Endothelial cell (in vitro differentiated cells): ENCODE measurements at regions not wholly inside any gene's neighbourhood (a gene's known extent, or its start where the extent isn't known, plus 50 kb on each side); places are given as distances from the start of the nearest gene placed in this dataset.

Experiments used
- DNase-seq: peaks from one replicate; pipeline ENCODE4 v3.0.0; 2021; ENCODE audit warnings: low spot score
- H3K27ac Mint-ChIP-seq: one replicate; pipeline ENCODE4 v1.8.0; 2021; ENCODE audit warnings: mixed read lengths, inconsistent platforms; ENCODE audit not compliant: unreplicated experiment
- H3K27me3 Mint-ChIP-seq: one replicate; pipeline ENCODE4 v1.8.0; 2021; ENCODE audit warnings: mild to moderate bottlenecking, moderate library complexity, mixed read lengths, inconsistent platforms; ENCODE audit not compliant: unreplicated experiment
- H3K36me3 Mint-ChIP-seq: one replicate; pipeline ENCODE4 v1.8.0; 2021; ENCODE audit warnings: mild to moderate bottlenecking, low read depth, mixed read lengths, inconsistent platforms; ENCODE audit not compliant: unreplicated experiment
- H3K4me1 Mint-ChIP-seq: one replicate; pipeline ENCODE4 v1.8.0; 2021; ENCODE audit warnings: mild to moderate bottlenecking, mixed read lengths, inconsistent platforms; ENCODE audit not compliant: unreplicated experiment
- H3K4me3 Mint-ChIP-seq: one replicate; pipeline ENCODE4 v1.8.0; 2021; ENCODE audit warnings: mild to moderate bottlenecking, mixed read lengths, inconsistent platforms; ENCODE audit not compliant: unreplicated experiment
- H3K9me3 Mint-ChIP-seq: one replicate; pipeline ENCODE4 v1.8.0; 2021; ENCODE audit warnings: mixed read lengths, inconsistent platforms; ENCODE audit not compliant: unreplicated experiment
- TF ChIP-seq, protein P1 (sequence below): fragments of 200-600 bp; sonication (generic); IDR thresholded peaks from one replicate; pipeline ENCODE4 v1.5.0; 2021; ENCODE audit warnings: antibody characterized with exemption; ENCODE audit not compliant: unreplicated experiment

DNA sequence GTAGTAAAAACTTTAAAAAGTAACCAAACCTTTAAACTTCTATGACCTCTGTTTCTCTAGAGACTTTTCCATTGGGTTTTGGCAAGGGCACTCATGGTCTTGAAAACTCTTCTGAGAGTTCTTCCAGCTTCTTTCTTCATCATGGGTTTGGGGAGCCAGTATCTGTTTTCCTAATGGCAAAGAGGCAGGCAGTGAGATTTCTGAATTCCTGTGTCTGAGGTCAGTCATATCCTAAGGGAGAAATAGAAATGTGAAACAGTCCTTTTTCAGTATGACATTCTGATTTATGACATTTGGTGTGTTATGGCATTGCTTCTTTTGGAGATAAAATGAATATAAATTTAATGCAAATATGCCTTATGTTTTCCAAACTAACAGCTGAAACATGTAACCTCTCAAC is 518.5 kb upstream of the MARCKS start:
- TF ChIP-seq, protein P1, sequence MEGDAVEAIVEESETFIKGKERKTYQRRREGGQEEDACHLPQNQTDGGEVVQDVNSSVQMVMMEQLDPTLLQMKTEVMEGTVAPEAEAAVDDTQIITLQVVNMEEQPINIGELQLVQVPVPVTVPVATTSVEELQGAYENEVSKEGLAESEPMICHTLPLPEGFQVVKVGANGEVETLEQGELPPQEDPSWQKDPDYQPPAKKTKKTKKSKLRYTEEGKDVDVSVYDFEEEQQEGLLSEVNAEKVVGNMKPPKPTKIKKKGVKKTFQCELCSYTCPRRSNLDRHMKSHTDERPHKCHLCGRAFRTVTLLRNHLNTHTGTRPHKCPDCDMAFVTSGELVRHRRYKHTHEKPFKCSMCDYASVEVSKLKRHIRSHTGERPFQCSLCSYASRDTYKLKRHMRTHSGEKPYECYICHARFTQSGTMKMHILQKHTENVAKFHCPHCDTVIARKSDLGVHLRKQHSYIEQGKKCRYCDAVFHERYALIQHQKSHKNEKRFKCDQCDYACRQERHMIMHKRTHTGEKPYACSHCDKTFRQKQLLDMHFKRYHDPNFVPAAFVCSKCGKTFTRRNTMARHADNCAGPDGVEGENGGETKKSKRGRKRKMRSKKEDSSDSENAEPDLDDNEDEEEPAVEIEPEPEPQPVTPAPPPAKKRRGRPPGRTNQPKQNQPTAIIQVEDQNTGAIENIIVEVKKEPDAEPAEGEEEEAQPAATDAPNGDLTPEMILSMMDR = no peak
- H3K4me3 Mint-ChIP-seq = no peak overlapping the region
- DNase-seq = no peak
- peaks cover 1% of the 10 kb centered on the region for H3K27me3 Mint-ChIP-seq
- no peaks in the 10 kb centered on the region for H3K4me1 Mint-ChIP-seq
- H3K9me3 Mint-ChIP-seq = no peaks in the 10 kb centered on the region
- H3K27ac Mint-ChIP-seq = no peak overlapping the region
- H3K36me3 Mint-ChIP-seq = no peaks in the 10 kb centered on the region

DNA sequence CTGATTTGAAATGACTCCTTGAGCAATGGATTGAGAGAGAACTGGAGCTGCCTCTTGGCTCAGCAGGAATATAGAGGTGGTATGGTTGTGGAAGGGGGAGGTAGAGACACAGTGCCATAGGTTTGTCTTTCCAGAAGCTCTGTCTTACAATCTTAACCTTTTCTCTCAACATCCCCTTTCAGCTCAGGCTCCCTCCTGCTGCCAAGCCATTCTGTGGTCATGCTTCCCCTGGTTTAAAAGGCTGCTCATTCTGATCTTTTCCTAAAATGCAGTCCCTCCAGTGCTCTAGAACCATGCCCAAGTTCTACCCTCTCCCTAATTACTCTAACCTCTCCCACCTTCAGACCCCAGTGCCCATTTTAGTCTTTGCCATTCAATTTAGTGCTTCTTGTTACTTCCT is 517.9 kb upstream of the MARCKS start:
- H3K9me3 Mint-ChIP-seq = no peaks in the 10 kb centered on the region
- H3K4me1 Mint-ChIP-seq = no peaks in the 10 kb centered on the region
- no peak for DNase-seq
- peaks cover 1% of the 10 kb centered on the region for H3K27me3 Mint-ChIP-seq
- TF ChIP-seq, protein P1 = no peak
- H3K27ac Mint-ChIP-seq = no peak overlapping the region
- no peaks in the 10 kb centered on the region for H3K36me3 Mint-ChIP-seq
- no peak overlapping the region for H3K4me3 Mint-ChIP-seq

DNA sequence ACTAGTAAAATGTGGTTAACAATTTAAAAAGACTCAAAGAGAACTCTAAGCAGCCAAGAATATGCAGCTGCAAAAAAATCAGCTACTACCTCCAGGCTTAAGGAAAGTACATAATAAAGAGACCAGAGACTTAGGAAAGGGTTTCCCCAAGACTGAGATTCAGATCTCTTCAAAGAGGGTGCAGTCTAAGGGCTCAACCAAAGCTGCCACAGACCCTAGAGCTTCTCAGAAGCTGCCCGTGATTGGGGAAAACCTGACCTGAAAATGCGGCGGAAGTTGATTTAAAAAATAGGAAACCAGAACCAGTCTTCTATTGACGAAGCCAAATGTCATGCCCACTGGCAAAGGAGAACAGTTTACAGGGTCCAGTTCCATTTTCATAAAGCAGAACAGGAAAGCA is 516.8 kb upstream of the MARCKS start:
- no peak for DNase-seq
- no peak overlapping the region for H3K27ac Mint-ChIP-seq
- TF ChIP-seq, protein P1 = no peak
- no peak overlapping the region for H3K4me3 Mint-ChIP-seq
- H3K36me3 Mint-ChIP-seq = no peaks in the 10 kb centered on the region
- no peaks in the 10 kb centered on the region for H3K4me1 Mint-ChIP-seq
- H3K27me3 Mint-ChIP-seq = peaks cover under 1% of the 10 kb centered on the region
- no peaks in the 10 kb centered on the region for H3K9me3 Mint-ChIP-seq

DNA sequence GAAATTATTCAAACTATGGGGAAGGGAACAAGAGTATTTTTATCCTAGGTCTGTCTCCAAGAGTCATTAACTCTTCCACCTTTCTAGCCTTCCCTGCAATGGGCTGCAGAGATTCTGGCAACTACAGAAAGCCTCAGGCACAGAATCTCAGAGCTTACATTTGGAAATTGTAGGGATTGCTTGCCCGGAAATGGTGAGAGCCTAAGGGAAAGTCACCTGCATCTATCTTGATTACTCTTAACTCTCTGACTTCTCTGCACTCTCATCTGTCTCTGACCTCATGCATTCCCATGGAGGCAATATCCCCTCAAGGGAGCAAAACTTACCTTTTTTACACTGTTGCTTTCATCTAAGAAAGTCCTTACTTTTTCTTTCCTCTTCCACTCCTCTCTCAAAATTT is 513.2 kb upstream of the MARCKS start:
- no peaks in the 10 kb centered on the region for H3K27me3 Mint-ChIP-seq
- no peaks in the 10 kb centered on the region for H3K36me3 Mint-ChIP-seq
- peaks cover 12% of the 10 kb centered on the region for H3K4me1 Mint-ChIP-seq
- no peaks in the 10 kb centered on the region for H3K9me3 Mint-ChIP-seq
- no peak overlapping the region for H3K4me3 Mint-ChIP-seq
- H3K27ac Mint-ChIP-seq = no peak overlapping the region
- TF ChIP-seq, protein P1 = no peak
- DNase-seq = no peak

- no peak for DNase-seq
- Mint-ChIP-seq H3K27ac (no peak overlapping the region), H3K36me3 (no peaks in the 10 kb centered on the region), H3K4me1 (peaks cover 16% of the 10 kb centered on the region), H3K27me3 (no peaks in the 10 kb centered on the region), H3K9me3 (no peaks in the 10 kb centered on the region), H3K4me3 (no peak overlapping the region)
- TF ChIP-seq, protein P1 = no peak
These were observed 512.2 kb upstream of the MARCKS start for GRCh38 chr6:113344969-113345368.
